T47D (cell line): ENCODE measurements at regions not wholly inside any gene's neighbourhood (a gene's known extent, or its start where the extent isn't known, plus 50 kb on each side); places are given as distances from the start of the nearest gene placed in this dataset.
"Not testable (repeated sequence)": the region's sequence is repeated elsewhere in the genome, so short reads cannot be mapped to it uniquely, and the experiment has no call there.

Source experiments
- DNase-seq, 2 experiments: peaks; one replicate each; pipeline versions ENCODE4 v3.0.0 to v3.0.0-alpha.2; 2011 to 2012; ENCODE audit warnings: low read depth in 1 of 2, low spot score in 1 of 2
- JUND ChIP-seq: IDR thresholded peaks from 2 replicates; pipeline ENCODE4 v1.6.1; 2012; ENCODE audit warnings: low read depth
- in situ Hi-C: cut with HindIII; loops from 2 replicates; pipeline ENCODE4 v1.10.0; 2016; ENCODE audit warnings: low sequenced_read_pairs, low pct_unique_long_range_greater_than_20kb

- no peak for TF ChIP-seq JUND
- in situ Hi-C loops = no loop called here
- no peak for DNase-seq
Measured at GRCh38 chr21:22019766-22020165, 1021.6 kb downstream of the NCAM2 start.

DNA sequence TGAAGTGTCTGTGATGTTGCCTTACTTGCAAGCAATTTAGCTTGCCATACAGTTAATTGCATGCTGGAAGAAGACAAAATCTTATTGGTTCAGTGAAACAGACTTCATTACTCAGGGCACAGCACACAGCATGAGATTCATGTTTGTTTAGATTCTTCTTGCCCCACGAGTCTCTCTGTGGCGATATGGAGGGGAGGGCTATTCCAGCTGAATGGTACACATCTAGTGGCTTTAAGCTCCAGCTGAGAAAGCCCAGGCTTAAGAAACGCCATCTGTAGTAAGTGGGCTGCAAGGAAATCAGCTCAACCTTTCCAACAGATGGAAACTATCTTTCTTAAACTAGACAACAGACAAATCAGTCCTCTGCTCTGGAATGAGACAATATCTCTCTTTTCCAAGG lies 1022.0 kb downstream of the NCAM2 start:
- in situ Hi-C loops = no loop called here
- DNase-seq = no peak
- no peak for TF ChIP-seq JUND

DNA sequence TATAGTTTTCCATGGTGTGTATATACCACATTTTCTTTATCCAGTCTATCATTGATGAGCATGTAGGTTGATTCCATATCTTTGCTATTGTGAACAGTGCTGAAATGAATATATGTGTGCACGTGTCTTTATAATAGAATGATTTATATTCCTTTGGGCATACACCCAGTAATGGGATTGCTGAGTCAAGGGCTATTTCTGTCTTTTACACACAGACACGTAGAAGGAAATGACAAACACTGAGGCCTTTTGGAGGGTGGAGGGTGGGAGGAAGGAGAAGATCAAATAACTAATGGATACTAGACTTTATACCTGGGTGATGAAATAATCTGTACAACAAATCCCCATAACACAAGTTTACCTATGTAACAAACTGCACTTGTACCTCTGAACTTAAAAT lies 1025.7 kb downstream of the NCAM2 start:
- DNase-seq, in situ Hi-C loops: not testable (repeated sequence)

GRCh38 chr21:22044431-22044830 lies 1046.2 kb downstream of the NCAM2 start:
- DNase-seq = no peak
- TF ChIP-seq JUND = no peak
- in situ Hi-C loops = no loop called here

GRCh38 chr21:22046576-22046975 lies 1048.4 kb downstream of the NCAM2 start:
- in situ Hi-C loops = no loop called here
- no peak for DNase-seq
- no peak for TF ChIP-seq JUND

- in situ Hi-C loops = no loop called here
- TF ChIP-seq JUND = no peak
- no peak for DNase-seq
Measured at GRCh38 chr21:22056904-22057303, 1058.7 kb downstream of the NCAM2 start.

DNA sequence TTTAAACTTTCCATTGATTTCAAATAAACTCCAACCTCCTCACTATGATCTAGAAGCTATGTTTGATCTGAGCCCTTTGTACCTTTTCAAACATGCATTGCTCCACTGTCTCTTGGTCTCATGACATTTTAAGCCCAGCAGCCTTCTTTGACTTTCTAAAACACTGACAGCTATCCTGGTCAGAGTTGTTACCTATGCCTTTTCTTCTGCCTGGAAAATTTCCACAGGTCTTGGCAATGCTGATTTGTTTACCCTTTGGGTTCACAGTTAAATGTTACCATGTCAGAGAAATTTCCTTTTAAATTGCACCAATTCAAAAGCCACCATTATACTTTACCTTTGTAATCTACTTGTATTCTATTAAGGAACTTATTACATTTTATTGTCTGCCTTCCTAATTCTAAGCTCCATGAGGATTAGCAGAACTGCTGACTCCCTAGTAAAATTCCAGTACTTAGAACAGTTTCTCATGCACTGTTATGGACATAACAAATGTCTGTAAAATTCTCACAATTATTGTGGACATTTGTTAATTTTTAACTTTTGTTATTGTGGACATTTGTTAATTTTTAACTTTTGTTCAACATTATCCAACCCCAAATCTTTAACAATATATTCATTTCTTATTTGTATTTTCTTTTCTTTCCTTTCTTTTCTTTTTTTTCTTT lies 1064.4 kb downstream of the NCAM2 start:
- in situ Hi-C loops = no loop called here
- peak in 1 of 2 experiments; percentile 19 for DNase-seq
- TF ChIP-seq JUND = no peak

DNA sequence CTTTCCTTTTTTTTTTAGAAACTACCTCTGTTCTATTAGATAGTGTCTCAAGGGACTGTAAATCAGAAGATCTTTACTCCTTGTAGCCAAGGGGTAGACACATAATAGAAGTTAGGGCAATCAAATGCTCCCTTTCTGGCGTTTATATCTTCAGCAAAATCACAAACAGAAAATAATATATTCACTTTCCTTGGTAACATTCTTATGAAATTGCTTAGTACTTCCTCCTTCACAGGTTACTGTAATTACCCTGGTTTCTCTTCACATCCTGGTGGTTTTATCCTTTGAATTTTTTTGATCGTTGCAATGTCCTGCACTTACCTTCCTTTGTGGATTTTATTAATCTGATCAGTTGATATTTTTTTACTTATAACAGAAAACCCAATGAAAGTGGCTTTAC lies 1064.9 kb downstream of the NCAM2 start:
- no peak for DNase-seq
- in situ Hi-C loops = no loop called here
- no peak for TF ChIP-seq JUND

GRCh38 chr21:22076471-22076870 lies 1078.3 kb downstream of the NCAM2 start:
- in situ Hi-C loops = no loop called here
- TF ChIP-seq JUND = no peak
- no peak for DNase-seq

DNA sequence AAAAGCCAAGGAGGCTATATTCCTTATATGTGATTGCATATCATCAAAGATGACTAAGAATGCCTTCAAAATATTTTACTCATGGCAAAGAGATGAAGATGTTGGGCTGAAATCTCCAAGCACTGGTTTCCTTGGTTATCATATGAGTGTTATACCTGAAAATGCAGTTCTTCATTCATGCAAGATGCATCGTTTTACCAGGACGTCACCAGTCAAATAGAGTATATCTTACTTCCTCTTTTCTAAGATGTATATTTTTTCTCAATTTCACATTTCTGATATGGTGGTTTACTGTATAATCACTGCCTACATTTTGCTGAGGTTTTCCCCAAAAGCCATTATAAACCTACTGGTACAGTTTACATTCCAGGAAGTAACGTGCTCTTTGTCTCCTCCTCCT lies 1085.7 kb downstream of the NCAM2 start:
- no peak for TF ChIP-seq JUND
- DNase-seq = no peak
- in situ Hi-C loops = no loop called here

DNA sequence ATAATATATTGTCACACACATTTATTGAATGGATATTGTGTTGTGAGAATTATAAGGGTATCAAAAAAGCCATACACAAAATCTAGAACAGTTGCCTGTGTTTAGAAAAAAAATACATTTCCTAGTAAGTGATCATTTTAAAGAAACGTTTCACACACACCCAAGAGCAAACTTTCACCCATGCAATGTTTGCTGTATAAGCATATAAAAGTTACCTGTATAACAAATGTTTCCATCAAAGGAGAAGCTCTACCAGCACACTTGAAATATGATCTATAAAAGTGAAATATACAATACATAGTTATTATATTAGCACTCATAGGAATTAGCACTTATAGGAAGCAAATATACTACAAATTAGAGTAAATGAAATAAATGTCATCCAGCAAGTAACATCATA lies 1098.1 kb downstream of the NCAM2 start:
- TF ChIP-seq JUND = no peak
- in situ Hi-C loops = no loop called here
- DNase-seq = no peak

GRCh38 chr21:22106720-22107410 lies 1108.7 kb downstream of the NCAM2 start:
- no peak for TF ChIP-seq JUND
- DNase-seq = peak in 1 of 2 experiments; percentile 43
- in situ Hi-C loops = no loop called here

- in situ Hi-C loops = no loop called here
- DNase-seq = no peak
- no peak for TF ChIP-seq JUND
Measured at GRCh38 chr21:22115746-22116145, 1117.5 kb downstream of the NCAM2 start.
